H4 (cell line): ENCODE measurements at regions not wholly inside any gene's neighbourhood (a gene's known extent, or its start where the extent isn't known, plus 50 kb on each side); places are given as distances from the start of the nearest gene placed in this dataset.

ENCODE experiments used
- DNase-seq: peaks from one replicate; pipeline ENCODE4 v3.0.0-alpha.2; 2015; ENCODE audit warnings: low spot score

- DNase-seq, result no peak
These were observed 1041.5 kb upstream of the MANEA start for GRCh38 chr6:94535798-94536197.

- no peak for DNase-seq
These were observed 1065.7 kb upstream of the MANEA start for GRCh38 chr6:94511502-94512088.

GRCh38 chr6:94510877-94511276, 1066.5 kb upstream of the MANEA start:
- DNase-seq, result no peak

DNA sequence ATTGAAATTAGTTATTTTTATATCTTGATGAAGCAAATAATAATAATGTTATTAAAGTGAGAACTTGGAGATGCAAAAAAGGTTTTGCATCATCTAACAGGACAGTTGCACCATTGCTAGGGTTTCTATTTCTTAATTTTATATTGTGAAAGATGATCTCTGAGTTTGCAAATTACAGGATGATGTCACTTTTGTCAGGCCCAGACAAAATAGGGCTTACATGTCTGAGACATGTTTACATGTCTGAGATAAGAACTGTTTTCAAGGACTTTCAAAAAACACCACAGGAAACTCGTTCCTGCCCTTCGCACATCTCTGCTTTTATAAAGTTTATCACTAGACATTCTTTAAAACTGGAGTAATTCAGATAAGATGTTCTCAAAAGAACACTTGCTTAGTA, 1075.8 kb upstream of the MANEA start:
- DNase-seq, result peak; percentile 21

DNA sequence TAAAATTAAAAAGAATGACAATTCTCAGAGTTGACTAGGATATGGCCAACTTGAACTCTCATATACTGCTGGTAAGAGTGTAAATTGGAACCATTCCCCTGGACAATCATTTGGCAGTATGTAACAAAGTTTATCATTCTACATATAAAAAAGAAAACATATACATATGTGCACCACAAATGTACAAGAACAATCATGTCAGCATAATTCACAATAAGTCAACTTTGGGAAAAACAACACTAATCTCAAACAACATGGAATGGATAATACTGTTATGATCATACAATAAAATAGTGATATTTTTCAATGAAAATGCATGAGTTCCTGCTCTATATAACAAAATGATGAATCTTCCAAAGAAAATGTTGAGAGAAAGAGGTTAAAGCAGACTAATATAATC, 1078.7 kb upstream of the EPHA7 start:
- DNase-seq, result no peak

- no peak for DNase-seq
These were observed 1075.1 kb upstream of the EPHA7 start for GRCh38 chr6:94494500-94494899.

DNA sequence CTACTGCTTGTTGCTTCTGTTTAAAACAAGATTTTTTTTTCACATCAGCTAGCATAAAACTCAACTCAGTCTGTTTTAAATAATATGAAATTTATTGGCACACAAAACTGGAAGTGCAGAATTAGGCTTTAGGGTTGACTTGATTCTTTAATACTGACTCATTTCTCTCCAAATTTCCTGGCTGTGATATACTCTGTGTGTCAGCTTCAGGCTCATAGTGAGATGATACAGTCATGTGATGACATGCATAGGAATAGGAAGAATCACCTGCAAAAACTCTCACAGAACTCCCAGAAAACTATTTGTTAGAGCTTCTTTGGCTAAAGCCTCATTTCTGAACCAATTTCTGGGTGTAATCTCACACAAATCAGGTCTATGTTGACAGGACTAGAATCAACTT, 1068.0 kb upstream of the EPHA7 start:
- no peak for DNase-seq

- no peak for DNase-seq
These were observed 1059.0 kb upstream of the EPHA7 start for GRCh38 chr6:94478133-94479005.

GRCh38 chr6:94468830-94469229, 1049.5 kb upstream of the EPHA7 start:
- DNase-seq, result no peak

- no peak for DNase-seq
These were observed 1044.7 kb upstream of the EPHA7 start for GRCh38 chr6:94464018-94464510.

- no peak for DNase-seq
These were observed 1043.9 kb upstream of the EPHA7 start for GRCh38 chr6:94463306-94463705.

GRCh38 chr6:94462231-94462630, 1042.9 kb upstream of the EPHA7 start:
- DNase-seq, result no peak

GRCh38 chr6:94456266-94456665, 1036.9 kb upstream of the EPHA7 start:
- no peak for DNase-seq

GRCh38 chr6:94454231-94454630, 1034.9 kb upstream of the EPHA7 start:
- DNase-seq, result no peak

DNA sequence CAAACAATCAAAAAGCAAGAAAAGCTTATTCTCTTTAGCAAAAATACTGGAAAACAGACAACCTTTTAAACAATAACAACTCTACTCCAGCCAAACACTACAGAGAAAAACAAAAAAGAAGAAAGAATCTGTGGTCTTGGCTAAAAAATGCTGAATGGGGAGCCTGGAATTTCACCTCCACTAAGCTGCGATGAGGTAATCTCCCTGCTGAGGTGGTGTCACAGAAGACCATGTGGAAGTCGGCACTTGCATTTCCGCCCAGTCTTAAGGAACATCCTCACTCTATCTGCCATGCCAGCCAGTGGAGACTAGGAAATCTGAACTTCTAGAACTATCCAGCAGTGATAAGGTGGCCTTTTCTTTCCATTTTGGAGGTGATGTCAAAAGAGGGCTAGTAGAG, 1026.8 kb upstream of the EPHA7 start:
- no peak for DNase-seq

DNA sequence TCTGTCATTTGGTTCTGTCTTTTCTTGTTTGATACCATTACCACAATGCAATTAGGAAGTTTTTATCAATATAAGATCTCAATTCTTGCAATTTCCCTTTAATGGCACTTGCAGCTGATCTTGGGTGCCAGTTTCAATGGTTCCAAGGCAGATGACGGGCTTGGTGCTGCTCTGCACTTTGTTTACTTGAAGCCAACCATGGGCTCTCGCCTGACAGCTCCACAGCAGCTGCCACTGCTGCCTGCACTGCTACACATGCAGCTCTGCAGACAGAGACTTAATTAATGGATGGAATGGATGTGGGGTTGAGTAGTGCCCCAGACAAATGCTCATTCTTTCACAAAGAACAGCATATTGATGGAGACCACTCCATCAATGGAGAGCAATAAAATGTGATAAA, 1024.3 kb upstream of the EPHA7 start:
- no peak for DNase-seq

DNA sequence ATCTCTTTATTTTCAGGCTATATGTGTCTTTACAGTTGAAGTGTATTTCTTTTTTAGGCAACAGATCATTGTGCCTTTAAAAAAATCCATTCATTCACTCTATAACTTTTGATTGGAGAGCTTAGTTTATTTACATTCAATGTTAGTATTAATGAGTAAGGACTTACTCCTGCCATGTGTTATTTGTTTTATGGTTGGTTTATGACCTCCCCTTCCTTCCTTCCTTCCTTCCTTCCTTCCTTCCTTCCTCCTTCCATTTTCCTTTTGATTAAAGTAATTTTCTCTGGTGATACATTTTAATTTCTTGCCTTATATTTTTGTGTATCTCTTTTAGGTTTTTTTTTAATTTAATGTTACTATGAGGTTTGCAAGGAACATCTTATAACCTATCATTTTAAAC, 1005.3 kb upstream of the EPHA7 start:
- no peak for DNase-seq

GRCh38 chr6:94417363-94417762, 998.0 kb upstream of the EPHA7 start:
- no peak for DNase-seq

DNA sequence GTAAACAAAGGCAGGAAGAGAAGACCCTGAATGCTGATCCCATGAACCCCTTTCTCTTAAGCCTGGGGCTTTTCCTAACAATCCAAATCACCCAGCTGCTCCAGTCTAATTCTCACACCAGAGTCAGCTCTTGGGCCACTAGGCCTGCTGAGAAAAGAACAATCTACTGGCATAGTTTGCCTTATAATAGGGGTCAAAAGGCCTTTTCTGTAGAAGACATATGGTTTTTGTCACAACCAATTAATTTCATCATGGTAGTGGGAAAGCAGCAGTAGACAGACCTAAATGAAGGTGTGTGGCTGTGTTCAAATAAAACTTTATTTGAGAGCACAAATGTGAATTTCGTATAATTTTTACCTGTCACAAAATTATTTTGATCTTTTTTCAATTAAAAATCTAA, 994.7 kb upstream of the EPHA7 start:
- no peak for DNase-seq

DNA sequence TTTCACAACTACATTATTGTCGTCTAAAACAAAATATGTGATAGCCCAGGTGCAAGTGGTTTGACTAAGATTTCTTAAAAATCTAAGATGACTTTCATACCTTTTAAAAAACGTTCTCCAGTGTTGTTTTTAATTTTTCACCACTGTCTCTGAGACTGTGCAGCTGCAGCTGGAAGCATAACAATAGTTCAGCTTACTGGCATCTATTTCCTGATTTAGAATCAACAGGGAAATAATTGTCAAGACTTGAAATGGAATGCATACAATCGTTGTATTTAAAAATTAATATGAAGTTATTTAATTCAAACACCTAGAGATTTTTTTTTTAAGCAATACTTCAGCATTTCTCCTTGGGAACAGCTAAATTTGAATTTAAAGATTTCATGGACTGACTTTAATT, 982.0 kb upstream of the EPHA7 start:
- no peak for DNase-seq

- DNase-seq, result no peak
These were observed 975.5 kb upstream of the EPHA7 start for GRCh38 chr6:94394822-94395221.

- DNase-seq, result no peak
These were observed 969.9 kb upstream of the EPHA7 start for GRCh38 chr6:94389218-94389617.

DNA sequence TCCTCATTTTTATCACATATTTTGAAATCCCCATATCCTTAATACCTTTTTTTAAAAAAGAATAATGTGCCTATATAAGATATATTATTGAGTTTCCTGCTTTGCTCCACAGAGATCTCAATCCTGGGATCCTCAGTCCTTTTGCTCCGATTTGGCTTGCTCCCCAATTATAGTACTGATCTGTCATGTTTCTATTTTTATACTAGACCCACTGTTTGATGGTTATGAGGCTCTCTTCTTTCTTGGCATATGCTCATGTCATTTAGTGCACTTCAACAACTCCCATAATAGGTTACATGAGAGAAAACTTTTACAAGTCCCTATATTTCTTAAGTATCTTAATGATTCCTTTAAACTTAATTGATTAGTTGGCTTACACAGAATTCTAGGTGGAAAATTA, 958.5 kb upstream of the EPHA7 start:
- no peak for DNase-seq
